HG02588 (cell line): ENCODE measurements at regions not wholly inside any gene's neighbourhood (a gene's known extent, or its start where the extent isn't known, plus 50 kb on each side); places are given as distances from the start of the nearest gene placed in this dataset.

Source experiments
- ATAC-seq: cut with Tn5 transposase; IDR thresholded peaks from one replicate; pipeline ENCODE4 v1.9.1; 2021; ENCODE audit warnings: mild to moderate bottlenecking, moderate library complexity; ENCODE audit not compliant: unreplicated experiment

GRCh38 chr2:128490321-128490720, 171.7 kb upstream of the HS6ST1 start:
- no peak for ATAC-seq

DNA sequence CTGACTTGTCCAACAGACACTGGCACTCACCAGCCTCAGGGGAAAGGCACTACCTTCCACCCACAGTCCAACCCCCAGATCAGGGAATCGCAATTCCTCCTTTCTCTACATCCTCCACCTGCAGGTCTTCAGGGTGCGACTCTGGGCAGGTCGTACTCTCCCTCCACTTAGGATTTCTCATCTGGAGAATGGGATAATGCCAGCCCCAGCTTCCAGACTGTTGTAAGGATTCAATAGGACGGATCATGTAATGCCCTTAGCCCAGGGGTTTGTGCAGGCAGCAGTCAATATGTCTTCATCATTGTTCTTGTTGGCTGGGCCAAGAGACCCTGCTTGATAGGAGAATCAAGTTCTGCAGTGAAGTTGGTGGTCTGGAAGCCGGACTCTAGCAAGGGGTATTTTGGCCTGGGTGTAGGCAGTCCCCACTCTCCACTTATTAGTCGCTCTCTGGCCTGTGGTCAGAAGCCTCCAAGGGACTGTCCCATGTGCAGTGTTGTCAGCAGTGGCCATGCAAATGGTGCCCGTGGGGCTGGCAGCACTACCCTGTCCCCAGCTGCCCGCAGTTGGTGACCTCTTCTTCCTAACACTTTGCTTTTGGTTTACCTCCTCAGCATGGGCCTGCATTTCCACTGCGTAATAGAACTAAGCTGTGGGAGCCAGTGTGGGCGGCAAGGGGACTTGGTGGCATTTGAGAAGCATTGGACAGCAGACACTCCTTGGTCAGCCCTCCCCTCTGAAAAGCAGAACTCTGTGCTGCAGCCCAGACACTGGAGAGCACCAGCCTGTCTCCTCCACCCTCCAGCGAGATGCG, 172.4 kb upstream of the HS6ST1 start:
- peak; percentile 59 for ATAC-seq

DNA sequence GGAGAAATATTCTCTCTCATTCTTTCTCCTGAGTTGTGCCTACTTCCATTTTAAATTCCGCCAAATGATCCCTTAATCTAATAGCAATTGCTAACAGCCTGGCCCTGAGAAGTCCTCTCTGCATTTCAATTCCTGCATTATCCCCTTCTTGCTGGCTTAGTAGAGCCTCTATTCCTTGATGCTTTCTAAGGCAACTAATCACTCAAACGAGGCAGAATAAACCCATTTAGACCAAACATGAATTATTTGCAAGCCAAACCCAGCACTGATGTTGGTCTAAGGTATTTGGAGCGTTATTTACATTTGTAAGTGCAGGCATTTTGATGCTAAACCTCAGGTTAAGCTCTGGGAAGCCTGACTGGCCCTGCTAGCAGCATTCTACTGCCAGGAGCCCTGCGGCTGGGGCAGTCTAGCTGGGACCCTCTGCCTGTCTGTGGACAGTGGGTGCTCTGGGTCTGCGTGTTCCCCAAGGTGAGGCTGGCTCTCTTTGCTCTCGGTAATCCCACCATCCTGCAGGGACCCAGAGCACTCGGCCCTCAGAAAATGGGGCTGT, 173.1 kb upstream of the HS6ST1 start:
- ATAC-seq = no peak

- ATAC-seq = no peak
These were observed 174.5 kb upstream of the HS6ST1 start for GRCh38 chr2:128492966-128493811.

DNA sequence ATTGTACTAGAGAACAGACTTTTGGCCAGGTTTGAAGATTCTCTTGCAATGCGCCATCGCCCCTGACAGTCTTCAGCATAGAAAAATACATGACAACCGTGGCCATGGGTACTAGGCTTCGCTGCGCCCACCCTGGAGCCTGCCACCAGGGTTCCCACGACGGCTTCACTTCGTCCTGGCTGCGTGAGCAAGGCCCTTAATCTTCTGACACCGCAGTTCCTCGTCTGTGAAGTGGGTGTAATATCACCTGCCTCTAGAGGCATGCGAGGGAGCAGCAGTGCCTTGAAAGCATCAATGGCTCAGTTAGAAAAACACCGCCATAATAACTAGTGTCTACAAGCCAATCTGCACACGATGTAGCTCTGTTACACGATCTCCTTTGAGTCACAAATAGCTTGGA, 175.2 kb upstream of the HS6ST1 start:
- no peak for ATAC-seq

GRCh38 chr2:128494307-128494639, 175.6 kb upstream of the HS6ST1 start:
- no peak for ATAC-seq

DNA sequence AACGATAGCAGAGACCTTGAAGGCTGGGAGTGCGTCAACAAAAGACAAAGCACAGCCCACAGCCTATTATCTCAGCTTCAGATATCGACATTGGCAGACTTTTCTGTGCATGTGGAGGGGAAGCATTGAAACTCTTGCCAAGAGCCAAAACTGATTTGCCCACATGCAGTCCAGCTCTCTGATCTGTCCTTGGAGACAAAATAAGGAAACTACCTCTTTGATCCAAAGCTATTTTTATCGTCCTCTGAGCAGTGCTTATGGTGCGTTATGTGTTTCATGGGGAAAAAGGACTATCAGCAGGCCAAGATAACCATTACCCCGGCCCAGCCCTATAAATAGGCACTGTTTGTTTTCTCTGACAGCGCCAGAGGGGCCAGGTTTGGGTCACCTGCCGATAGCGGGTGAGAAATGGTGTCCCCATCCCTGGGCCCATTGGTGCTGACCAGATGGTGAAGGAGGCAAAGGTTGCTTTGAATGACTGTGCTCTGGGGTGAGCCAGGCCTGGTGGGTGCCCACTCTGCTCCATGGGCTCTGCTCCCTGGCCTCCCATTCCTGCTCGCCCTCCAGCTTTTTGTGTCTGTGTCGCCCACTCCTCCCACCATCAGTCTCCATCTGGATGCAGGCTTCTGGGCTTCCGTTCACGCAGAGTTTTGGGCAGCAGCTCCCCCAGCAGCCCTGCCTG, 176.1 kb upstream of the HS6ST1 start:
- no peak for ATAC-seq

GRCh38 chr2:128495996-128496547, 177.4 kb upstream of the HS6ST1 start:
- no peak for ATAC-seq

- no peak for ATAC-seq
These were observed 178.0 kb upstream of the HS6ST1 start for GRCh38 chr2:128496700-128497099.

DNA sequence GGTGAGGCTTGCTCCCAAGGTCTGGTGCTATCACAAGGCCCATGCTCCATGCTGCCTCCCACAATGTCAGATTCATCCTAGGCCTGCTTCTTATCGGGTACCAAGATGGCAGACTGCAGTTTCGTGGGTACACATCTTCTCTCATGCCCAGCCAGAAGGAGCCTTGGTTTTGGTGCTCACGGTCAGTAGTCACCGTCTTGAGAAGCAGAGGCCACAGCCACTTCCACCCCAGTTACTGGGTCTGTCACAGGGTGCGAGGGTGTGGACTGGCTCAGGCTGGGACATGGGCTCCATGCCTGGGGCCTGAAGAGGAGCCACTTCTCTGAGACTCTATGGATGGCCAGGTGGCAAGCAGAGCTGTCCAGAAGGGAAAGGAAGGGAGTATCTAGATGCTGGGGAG, 178.8 kb upstream of the HS6ST1 start:
- ATAC-seq = no peak

- ATAC-seq = no peak
These were observed 179.4 kb upstream of the HS6ST1 start for GRCh38 chr2:128498086-128498485.

DNA sequence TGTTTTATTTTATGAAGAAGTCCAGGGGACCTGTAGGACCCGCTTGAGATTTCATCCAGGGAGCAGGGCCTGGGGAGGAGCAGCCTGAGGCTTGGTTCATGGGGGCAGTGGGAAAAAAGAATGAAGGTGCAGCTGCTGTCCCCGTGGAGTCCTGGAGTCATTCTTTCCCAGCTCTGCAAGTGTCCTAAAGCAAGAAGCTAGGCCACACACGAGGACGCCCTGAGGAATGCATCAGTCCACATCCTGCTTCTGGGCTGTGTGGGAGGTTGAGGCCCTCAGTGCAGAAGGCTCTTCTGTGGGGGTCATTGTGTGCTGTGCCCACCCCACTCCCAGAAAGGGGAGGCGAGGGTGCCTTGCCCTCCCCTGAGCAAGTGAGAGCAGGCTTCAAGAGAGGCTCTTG, 179.9 kb upstream of the HS6ST1 start:
- ATAC-seq = no peak

DNA sequence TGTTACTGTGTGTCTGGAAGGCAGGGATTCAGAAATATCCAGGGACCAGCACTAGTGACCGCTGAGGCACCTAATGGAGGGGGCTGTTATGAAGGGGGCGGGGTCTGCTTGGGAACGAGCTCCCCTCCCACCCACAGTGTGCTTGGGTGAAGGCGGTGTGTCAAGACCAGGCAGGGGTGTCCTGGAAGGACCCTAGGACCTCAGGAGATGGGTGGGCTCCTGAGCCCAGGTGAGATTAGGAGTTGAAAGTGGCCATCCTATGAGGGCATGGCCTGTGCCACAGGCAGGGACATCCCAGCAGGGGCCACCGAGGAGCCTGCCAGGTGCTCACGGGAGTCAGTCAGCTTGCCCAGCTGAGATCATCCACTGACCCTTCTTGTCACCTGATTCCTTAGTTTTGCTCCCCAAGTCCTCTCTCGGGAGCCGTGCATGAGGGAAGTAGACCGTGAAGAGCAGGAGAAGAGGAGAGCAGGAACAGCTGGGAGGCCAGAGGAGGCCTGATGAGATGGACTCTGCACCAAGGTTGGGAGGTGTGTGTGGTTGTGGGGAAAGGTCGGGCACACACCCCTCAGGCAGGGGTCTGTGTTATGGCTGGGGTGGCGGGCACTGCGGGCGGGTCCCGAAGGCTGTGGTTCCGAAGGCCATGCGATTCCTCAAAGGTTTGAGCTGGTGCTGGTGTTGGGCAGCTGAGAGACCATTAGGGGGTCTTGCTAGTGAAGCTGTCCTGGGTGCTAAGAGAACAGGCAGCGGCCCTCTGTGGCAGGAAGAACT, 180.9 kb upstream of the HS6ST1 start:
- ATAC-seq = no peak

DNA sequence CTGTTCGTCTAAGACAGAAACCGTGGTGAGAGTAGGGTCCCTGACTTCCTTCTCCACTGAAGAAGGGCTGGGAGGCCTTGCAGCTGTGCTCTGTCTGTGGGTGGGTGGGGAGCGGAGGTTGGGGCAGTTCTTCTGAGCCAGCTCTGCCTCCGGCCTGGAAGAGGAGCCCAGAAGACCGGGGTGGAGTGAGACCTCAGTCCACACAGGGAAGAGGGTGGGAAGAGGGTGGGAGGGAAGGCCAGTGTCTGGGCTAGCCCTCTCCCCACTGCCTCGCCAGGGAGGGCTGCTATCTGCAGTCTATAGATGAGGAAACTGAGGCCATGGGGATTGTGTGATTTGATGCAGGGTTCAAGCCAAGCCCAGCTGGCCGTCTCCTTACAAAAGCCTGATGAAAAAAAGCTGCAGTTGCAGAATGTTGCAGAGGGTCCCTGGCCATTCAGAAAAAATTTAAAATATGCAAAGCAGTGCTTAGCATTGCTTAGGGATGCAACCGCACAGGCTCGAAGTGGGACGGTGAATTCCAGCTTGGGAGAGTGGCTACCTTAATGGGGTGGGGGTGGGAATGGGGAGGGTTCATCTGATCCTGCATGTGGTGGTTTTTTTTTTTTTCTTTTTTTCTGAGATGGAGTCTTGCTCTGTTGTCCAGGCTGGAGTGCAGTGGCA, 181.6 kb upstream of the HS6ST1 start:
- ATAC-seq = no peak

- no peak for ATAC-seq
These were observed 182.5 kb upstream of the HS6ST1 start for GRCh38 chr2:128501006-128501690.

GRCh38 chr2:128501700-128502099, 183.0 kb upstream of the HS6ST1 start:
- ATAC-seq = no peak

GRCh38 chr2:128502200-128502599, 183.5 kb upstream of the HS6ST1 start:
- no peak for ATAC-seq

GRCh38 chr2:128502638-128503246, 184.1 kb upstream of the HS6ST1 start:
- ATAC-seq = no peak
